ENCODE measurements at regions not wholly inside any gene's neighbourhood (a gene's known extent, or its start where the extent isn't known, plus 50 kb on each side); places are given as distances from the start of the nearest gene placed in this dataset.

DNA sequence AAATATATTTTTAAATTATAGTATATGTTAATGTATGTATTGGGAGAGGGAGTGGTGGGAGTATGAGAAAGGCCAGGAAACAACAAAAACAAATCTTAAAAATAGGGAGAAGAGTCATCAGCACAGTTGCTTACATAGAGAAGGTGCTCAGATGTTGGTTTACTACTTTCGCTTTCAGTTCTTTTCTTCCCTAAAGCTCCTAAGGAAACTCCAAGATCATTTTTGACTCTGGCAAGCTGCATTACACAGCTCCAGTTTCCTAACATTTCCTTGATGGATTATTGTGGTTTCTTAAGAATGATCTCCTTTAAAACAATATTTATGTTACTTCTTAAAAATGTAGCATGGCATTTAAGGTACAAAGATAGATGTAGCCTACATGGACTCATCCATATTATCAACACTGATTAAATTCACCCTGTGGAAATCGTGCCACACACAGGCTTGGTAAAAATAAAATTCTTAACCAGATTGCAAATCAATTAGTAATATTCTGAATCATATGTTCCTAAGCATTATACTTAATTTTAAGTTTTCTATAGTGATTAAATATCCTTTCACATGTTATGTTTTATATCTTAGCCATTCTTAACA is 118.0 kb upstream of the MAN1A1 start:
- TF ChIP-seq, protein P1, sequence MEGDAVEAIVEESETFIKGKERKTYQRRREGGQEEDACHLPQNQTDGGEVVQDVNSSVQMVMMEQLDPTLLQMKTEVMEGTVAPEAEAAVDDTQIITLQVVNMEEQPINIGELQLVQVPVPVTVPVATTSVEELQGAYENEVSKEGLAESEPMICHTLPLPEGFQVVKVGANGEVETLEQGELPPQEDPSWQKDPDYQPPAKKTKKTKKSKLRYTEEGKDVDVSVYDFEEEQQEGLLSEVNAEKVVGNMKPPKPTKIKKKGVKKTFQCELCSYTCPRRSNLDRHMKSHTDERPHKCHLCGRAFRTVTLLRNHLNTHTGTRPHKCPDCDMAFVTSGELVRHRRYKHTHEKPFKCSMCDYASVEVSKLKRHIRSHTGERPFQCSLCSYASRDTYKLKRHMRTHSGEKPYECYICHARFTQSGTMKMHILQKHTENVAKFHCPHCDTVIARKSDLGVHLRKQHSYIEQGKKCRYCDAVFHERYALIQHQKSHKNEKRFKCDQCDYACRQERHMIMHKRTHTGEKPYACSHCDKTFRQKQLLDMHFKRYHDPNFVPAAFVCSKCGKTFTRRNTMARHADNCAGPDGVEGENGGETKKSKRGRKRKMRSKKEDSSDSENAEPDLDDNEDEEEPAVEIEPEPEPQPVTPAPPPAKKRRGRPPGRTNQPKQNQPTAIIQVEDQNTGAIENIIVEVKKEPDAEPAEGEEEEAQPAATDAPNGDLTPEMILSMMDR (IDR thresholded peaks at IDR 0.05), result no peak
- no peak for TF ChIP-seq EP300 (IDR thresholded peaks at IDR 0.05)

All from tibial nerve (tissue), 4 donors.